GM19351 (cell line): ENCODE measurements at regions not wholly inside any gene's neighbourhood (a gene's known extent, or its start where the extent isn't known, plus 50 kb on each side); places are given as distances from the start of the nearest gene placed in this dataset.
"Not testable (repeated sequence)": the region's sequence is repeated elsewhere in the genome, so short reads cannot be mapped to it uniquely, and the experiment has no call there.

Experiments
- ATAC-seq: cut with Tn5 transposase; IDR thresholded peaks from one replicate; pipeline ENCODE4 v1.9.1; 2021; ENCODE audit warnings: mild to moderate bottlenecking, moderate library complexity; ENCODE audit not compliant: unreplicated experiment

GRCh38 chr10:9147475-9147874 is 1093.0 kb downstream of the GATA3 start:
- no peak for ATAC-seq

GRCh38 chr10:9149134-9149533 is 1094.6 kb downstream of the GATA3 start:
- no peak for ATAC-seq

GRCh38 chr10:9153057-9153456 is 1098.6 kb downstream of the GATA3 start:
- ATAC-seq: not testable (repeated sequence)

- ATAC-seq: no peak
Measured at GRCh38 chr10:9157656-9158055, 1103.2 kb downstream of the GATA3 start.

- ATAC-seq: no peak
Measured at GRCh38 chr10:9158675-9159074, 1104.2 kb downstream of the GATA3 start.

- ATAC-seq: no peak
Measured at GRCh38 chr10:9160275-9160674, 1105.8 kb downstream of the GATA3 start.

- ATAC-seq: no peak
Measured at GRCh38 chr10:9163699-9164098, 1109.2 kb downstream of the GATA3 start.

- no peak for ATAC-seq
Measured at GRCh38 chr10:9166770-9167169, 1112.3 kb downstream of the GATA3 start.

GRCh38 chr10:9172276-9172675 is 1117.8 kb downstream of the GATA3 start:
- ATAC-seq: no peak

GRCh38 chr10:9175200-9175599 is 1120.7 kb downstream of the GATA3 start:
- ATAC-seq: no peak

- ATAC-seq: not testable (repeated sequence)
Measured at GRCh38 chr10:9183197-9183880, 1128.9 kb downstream of the GATA3 start.

GRCh38 chr10:9188022-9188810 is 1133.7 kb downstream of the GATA3 start:
- ATAC-seq: no peak

- ATAC-seq: no peak
Measured at GRCh38 chr10:9189448-9189847, 1135.0 kb downstream of the GATA3 start.

- ATAC-seq: no peak
Measured at GRCh38 chr10:9193120-9193519, 1138.6 kb downstream of the GATA3 start.

- ATAC-seq: no peak
Measured at GRCh38 chr10:9195385-9195784, 1140.9 kb downstream of the GATA3 start.

- ATAC-seq: no peak
Measured at GRCh38 chr10:9198611-9199010, 1144.1 kb downstream of the GATA3 start.

GRCh38 chr10:9205558-9205957 is 1151.1 kb downstream of the GATA3 start:
- no peak for ATAC-seq

GRCh38 chr10:9209105-9209798 is 1154.8 kb downstream of the GATA3 start:
- peak; percentile 92 for ATAC-seq

GRCh38 chr10:9211228-9211627 is 1156.7 kb downstream of the GATA3 start:
- no peak for ATAC-seq

GRCh38 chr10:9214618-9215017 is 1160.1 kb downstream of the GATA3 start:
- no peak for ATAC-seq

GRCh38 chr10:9215121-9215520 is 1160.6 kb downstream of the GATA3 start:
- no peak for ATAC-seq

GRCh38 chr10:9219860-9220259 is 1165.4 kb downstream of the GATA3 start:
- no peak for ATAC-seq
